Liver (tissue), 8 donors: ENCODE measurements at regions not wholly inside any gene's neighbourhood (a gene's known extent, or its start where the extent isn't known, plus 50 kb on each side); places are given as distances from the start of the nearest gene placed in this dataset.

ENCODE experiments used
- DNase-seq: peaks from one replicate; pipeline ENCODE4 v3.0.0-alpha.2; 2017; ENCODE audit warnings: low spot score
- H3K27ac ChIP-seq, 2 donors: one replicate each; pipeline ENCODE4 v1.7.0; 2013; ENCODE audit warnings: inconsistent platforms in 2 of 2, low read length in 2 of 2, control low read depth in 1 of 2, low read depth in 1 of 2, mild to moderate bottlenecking in 1 of 2
- H3K27me3 ChIP-seq, 4 donors: one replicate each; pipeline versions ENCODE4 v1.6.1 to v1.7.0; 2013; ENCODE audit warnings: low read length in 3 of 4, inconsistent platforms in 1 of 4, mild to moderate bottlenecking in 1 of 4, moderate library complexity in 1 of 4; ENCODE audit not compliant: control insufficient read depth in 4 of 4, insufficient read depth in 4 of 4
- H3K36me3 ChIP-seq, 4 donors: one replicate each; pipeline versions ENCODE4 v1.6.1 to v1.7.0; 2013; ENCODE audit warnings: low read length in 3 of 4, mild to moderate bottlenecking in 3 of 4, low read depth in 1 of 4, moderate library complexity in 1 of 4; ENCODE audit not compliant: control insufficient read depth in 4 of 4, insufficient read depth in 3 of 4
- H3K4me1 ChIP-seq, 4 donors: one replicate each; pipeline versions ENCODE4 v1.6.1 to v1.7.0; 2013; ENCODE audit warnings: low read length in 3 of 4, mild to moderate bottlenecking in 3 of 4, moderate library complexity in 1 of 4; ENCODE audit not compliant: control insufficient read depth in 4 of 4, insufficient read depth in 4 of 4
- H3K4me3 ChIP-seq, 3 donors: one replicate each; pipeline versions ENCODE4 v1.6.1 to v1.7.0; 2013; ENCODE audit warnings: low read length in 3 of 3, control low read depth in 1 of 3, low read depth in 1 of 3, mild to moderate bottlenecking in 1 of 3
- H3K9ac ChIP-seq, 2 donors: one replicate each; pipeline ENCODE4 v1.7.0; 2013; ENCODE audit warnings: low read length in 2 of 2, mild to moderate bottlenecking in 2 of 2, moderate library complexity in 2 of 2, control low read depth in 1 of 2, low read depth in 1 of 2
- H3K9me3 ChIP-seq, 4 donors: one replicate each; pipeline versions ENCODE4 v1.6.1 to v1.7.0; 2013; ENCODE audit warnings: low read length in 3 of 4; ENCODE audit not compliant: control insufficient read depth in 4 of 4
- CTCF ChIP-seq: fragments of 150-350 bp; IDR thresholded peaks from 2 replicates; pipeline ENCODE4 v1.5.1; 2017; ENCODE audit warnings: improper control_type of control experiment, low read depth, low read length; ENCODE audit not compliant: missing input control
- EGR1 ChIP-seq, 2 donors: IDR thresholded peaks; 2 replicates each; pipeline ENCODE4 v1.6.1; 2016 to 2018; ENCODE audit warnings: antibody characterized with exemption in 2 of 2, low read depth in 2 of 2
- FOXA1 ChIP-seq: IDR thresholded peaks from 2 replicates; pipeline ENCODE4 v1.6.1; 2016; ENCODE audit warnings: antibody characterized with exemption
- GABPA ChIP-seq, 2 donors: IDR thresholded peaks in 1 of 2; conservative IDR thresholded peaks in 1 of 2; 2 replicates each; pipeline ENCODE4 v1.6.1; 2016; ENCODE audit warnings: antibody characterized with exemption in 2 of 2, mild to moderate bottlenecking in 1 of 2, moderate library complexity in 1 of 2
- HNF4A ChIP-seq, 2 donors: conservative IDR thresholded peaks; 2 replicates each; pipeline ENCODE4 v1.6.1; 2016; ENCODE audit warnings: antibody characterized with exemption in 2 of 2, mild to moderate bottlenecking in 2 of 2
- HNF4G ChIP-seq: IDR thresholded peaks from 2 replicates; pipeline ENCODE4 v1.6.1; 2016; ENCODE audit warnings: antibody characterized with exemption
- JUND ChIP-seq, 2 donors: IDR thresholded peaks; 2 replicates each; pipeline ENCODE4 v1.6.1; 2016; ENCODE audit warnings: antibody characterized with exemption in 2 of 2
- MAX ChIP-seq: IDR thresholded peaks from 2 replicates; pipeline ENCODE4 v1.6.1; 2016; ENCODE audit warnings: antibody characterized with exemption
- RAD21 ChIP-seq, 2 donors: IDR thresholded peaks; 2 replicates each; pipeline ENCODE4 v1.6.1; 2016; ENCODE audit warnings: antibody characterized with exemption in 2 of 2, mild to moderate bottlenecking in 2 of 2
- REST ChIP-seq: IDR thresholded peaks from 2 replicates; pipeline ENCODE4 v1.6.1; 2016; ENCODE audit warnings: antibody characterized with exemption, mild to moderate bottlenecking
- RXRA ChIP-seq, 2 donors: IDR thresholded peaks; 2 replicates each; pipeline ENCODE4 v1.6.1; 2017 to 2018; ENCODE audit warnings: antibody characterized with exemption in 2 of 2, mild to moderate bottlenecking in 1 of 2
- SP1 ChIP-seq: IDR thresholded peaks from 2 replicates; pipeline ENCODE4 v1.6.1; 2018; ENCODE audit warnings: antibody characterized with exemption, mild to moderate bottlenecking
- TAF1 ChIP-seq: conservative IDR thresholded peaks from 2 replicates; pipeline ENCODE4 v1.6.1; 2016; ENCODE audit warnings: antibody characterized with exemption, mild to moderate bottlenecking
- WGBS: extraction: QIAGEN DNeasy Blood & Tissue Kit; methylation state at CpG from one replicate; pipeline ENCODE4 v1.1.7; 2013; 5-methylcytosine and 5-hydroxymethylcytosine counted together
- donor health status: healthy.
- donor health status: healthy.
- donor health status: healthy.
- donor health status: healthy.
- donor health status: healthy.

- no peak for DNase-seq
- Histone ChIP-seq H3K4me1 (peaks cover 0 to 5% (median under 1%) of the 10 kb centered on the region in 4 donors), H3K36me3 (no peaks in the 10 kb centered on the region), H3K4me3 (no peak overlapping the region), H3K9me3 (no peaks in the 10 kb centered on the region), H3K9ac (no peak overlapping the region), H3K27me3 (no peaks in the 10 kb centered on the region), H3K27ac (no peak overlapping the region)
- whole genome bisulfite sequencing: 43% methylated on average over 9 of the region's 9 CpGs
- TF ChIP-seq FOXA1 (no peak), EGR1 (IDR thresholded peaks at IDR 0.05; ENCODE audit: low read depth in 2 of 2) (no peak), SP1 (peak; percentile 29), RAD21 (IDR thresholded peaks at IDR 0.05) (peak; percentile 6 to 25), HNF4A (conservative IDR thresholded peaks at IDR 0.05) (peak; percentile 29 to 38), RXRA (IDR thresholded peaks at IDR 0.05) (peak; percentile 60 to 78)
These were observed 453.8 kb downstream of the TAF11L14 start for GRCh38 chr5:18088020-18088579.

- H3K36me3 ChIP-seq: no peaks in the 10 kb centered on the region
- H3K4me3 ChIP-seq: no peak overlapping the region
- 88% methylated on average over 2 of the region's 2 CpGs for WGBS
- TF ChIP-seq RAD21 (IDR thresholded peaks at IDR 0.05): no peak
- TF ChIP-seq FOXA1: no peak
- no peak for TF ChIP-seq MAX
- TF ChIP-seq GABPA (IDR thresholded peaks at IDR 0.05 in 1 of 2, conservative IDR thresholded peaks at IDR 0.05 in 1 of 2): no peak
- no peak for TF ChIP-seq HNF4A (conservative IDR thresholded peaks at IDR 0.05)
- TF ChIP-seq EGR1 (IDR thresholded peaks at IDR 0.05; ENCODE audit: low read depth in 2 of 2): no peak
- TF ChIP-seq CTCF: no peak
- TF ChIP-seq JUND (IDR thresholded peaks at IDR 0.05): no peak
- TF ChIP-seq TAF1: no peak
- no peak for TF ChIP-seq REST
- peaks cover 0 to 5% (median under 1%) of the 10 kb centered on the region in 4 donors for H3K4me1 ChIP-seq
- no peaks in the 10 kb centered on the region for H3K9me3 ChIP-seq
- no peak overlapping the region for H3K27ac ChIP-seq
- no peak for DNase-seq
- no peaks in the 10 kb centered on the region for H3K27me3 ChIP-seq
- H3K9ac ChIP-seq: no peak overlapping the region
These were observed 455.9 kb downstream of the TAF11L14 start for GRCh38 chr5:18090177-18090576.

- no peak for TF ChIP-seq SP1
- no peak for TF ChIP-seq TAF1
- TF ChIP-seq MAX: no peak
- no peak for TF ChIP-seq HNF4G
- no peak for TF ChIP-seq FOXA1
- no peak for TF ChIP-seq HNF4A (conservative IDR thresholded peaks at IDR 0.05)
- no peak overlapping the region for H3K4me3 ChIP-seq
- WGBS: 44% methylated on average over 2 of the region's 2 CpGs
- H3K27me3 ChIP-seq: no peaks in the 10 kb centered on the region
- H3K27ac ChIP-seq: no peak overlapping the region
- H3K9ac ChIP-seq: no peak overlapping the region
- no peaks in the 10 kb centered on the region for H3K9me3 ChIP-seq
- peaks cover 0 to 5% (median under 1%) of the 10 kb centered on the region in 4 donors for H3K4me1 ChIP-seq
- H3K36me3 ChIP-seq: no peaks in the 10 kb centered on the region
- no peak for DNase-seq
These were observed 456.9 kb downstream of the TAF11L14 start for GRCh38 chr5:18091142-18091541.
